ENCODE measurements at regions not wholly inside any gene's neighbourhood (a gene's known extent, or its start where the extent isn't known, plus 50 kb on each side); places are given as distances from the start of the nearest gene placed in this dataset.

GRCh38 chr2:107548216-107548615 is 278.5 kb upstream of the RGPD4 start:
- TF ChIP-seq CTCF (IDR thresholded peaks at IDR 0.05; ENCODE audit: poor library complexity) = no peak
- no peak for TF ChIP-seq EZH2phosphoT487 (IDR thresholded peaks at IDR 0.05; ENCODE audit: low read depth, severe bottlenecking, unreplicated experiment)

Measured in hepatocyte (in vitro differentiated cells).